Right cardiac atrium (tissue), 5 donors: ENCODE measurements at regions not wholly inside any gene's neighbourhood (a gene's known extent, or its start where the extent isn't known, plus 50 kb on each side); places are given as distances from the start of the nearest gene placed in this dataset.
A peak's percentile ranks its signal among the peaks of the same experiment; 100 is the strongest.
"Not testable (repeated sequence)": the region's sequence is repeated elsewhere in the genome, so short reads cannot be mapped to it uniquely, and the experiment has no call there.

Experiments
- ATAC-seq, 2 donors: fragments of 200-7000 bp; cut with Tn5 transposase; one replicate each; pipeline versions ENCODE4 v1.8.0 to v1.9.1; 2020; ENCODE audit warnings: moderate library complexity in 2 of 2, mild to moderate bottlenecking in 1 of 2
- DNase-seq, 3 donors: peaks; one replicate each; pipeline ENCODE4 v3.0.0-alpha.2; 2020
- H3K27ac ChIP-seq: one replicate; pipeline ENCODE4 v1.5.1; 2013; ENCODE audit warnings: mild to moderate bottlenecking, low read length, control low read depth, moderate library complexity
- H3K27me3 ChIP-seq: one replicate; pipeline ENCODE4 v1.6.1; 2013; ENCODE audit not compliant: control insufficient read depth, insufficient read depth
- H3K4me1 ChIP-seq: one replicate; pipeline ENCODE4 v1.6.1; 2013; ENCODE audit warnings: low read length; ENCODE audit not compliant: control insufficient read depth, insufficient read depth
- H3K4me3 ChIP-seq: one replicate; pipeline ENCODE4 v1.5.1; 2013; ENCODE audit warnings: low read length, control low read depth
- H3K9me3 ChIP-seq: one replicate; pipeline ENCODE4 v1.6.1; 2013; ENCODE audit warnings: low read length; ENCODE audit not compliant: control insufficient read depth
- WGBS: extraction: QIAGEN DNeasy Blood & Tissue Kit; methylation state at CpG from one replicate; pipeline ENCODE4 v1.1.7; 2013; 5-methylcytosine and 5-hydroxymethylcytosine counted together
- intact Hi-C, 4 donors: fragments of 100-400 bp; cut with DNase I; formaldehyde crosslinking; loops; one replicate each; pipeline versions ENCODE4 v1.11.0 to v1.14.0; 2022 to 2023
- donor health status: healthy with polysubstance abuse.
- donor health status: DM: no; HTN: yes; CAD: no.
- donor health status: DM: no; HTN: no; CAD: no.
- donor health status: DM: no; HTN: yes; CAD: no; lungs with severe emphysema.
- donor health status: DM: yes; HTN: yes; CAD: no.

- no peaks in the 10 kb centered on the region for H3K9me3 ChIP-seq
- no peak overlapping the region for H3K4me3 ChIP-seq
- intact Hi-C loops, result loop anchor here in 1 of 4 donors (10.0 kb wide), 1 partner anchor 297 kb away; the partner anchor contains the start of gene IGFBP5
- WGBS, result 82% methylated on average over 3 of the region's 3 CpGs
- DNase-seq (peak in 2 of 3 donors; percentile 68 to 72), ATAC-seq (no peak)
- H3K27ac ChIP-seq, result no peak overlapping the region
- peaks cover 6% of the 10 kb centered on the region for H3K4me1 ChIP-seq
- no peaks in the 10 kb centered on the region for H3K27me3 ChIP-seq
These were observed 132.3 kb upstream of the TNP1 start for GRCh38 chr2:216992056-216992675.

- DNase-seq, result peak; percentile 57 to 79 (median 71)
- Histone ChIP-seq H3K27ac (no peak overlapping the region), H3K4me1 (peaks cover 6% of the 10 kb centered on the region), H3K27me3 (no peaks in the 10 kb centered on the region), H3K9me3 (no peaks in the 10 kb centered on the region), H3K4me3 (no peak overlapping the region)
- intact Hi-C loops, result loop anchor here in 1 of 4 donors (10.0 kb wide), 1 partner anchor 297 kb away; the partner anchor contains the start of gene IGFBP5
- ATAC-seq, result no peak
- WGBS, result 17% methylated on average over 1 of the region's 1 CpG
These were observed 131.7 kb upstream of the TNP1 start for GRCh38 chr2:216991563-216991962.

GRCh38 chr2:216989340-216990129, 129.7 kb upstream of the TNP1 start:
- 74% methylated on average over 5 of the region's 5 CpGs for WGBS
- no peaks in the 10 kb centered on the region for H3K9me3 ChIP-seq
- ATAC-seq (peak in 1 of 2 donors; percentile 21), DNase-seq (no peak)
- no peak overlapping the region for H3K4me3 ChIP-seq
- H3K4me1 ChIP-seq, result peaks cover 6% of the 10 kb centered on the region
- H3K27ac ChIP-seq, result no peak overlapping the region
- intact Hi-C loops, result loop anchor here in 3 of 4 donors (10.0 kb wide), 2 partner anchors 295 to 725 kb away; partner anchors contain the start of gene IGFBP5 (in 3 of the 3)
- H3K27me3 ChIP-seq, result no peaks in the 10 kb centered on the region

- intact Hi-C loops, result loop anchor here in 2 of 4 donors (10.0 kb wide), 2 partner anchors 293 to 727 kb away; partner anchors contain the start of gene IGFBP5 (in 2 of the 2)
- H3K4me1 ChIP-seq, result peaks cover 4% of the 10 kb centered on the region
- H3K27me3 ChIP-seq, result no peaks in the 10 kb centered on the region
- H3K4me3 ChIP-seq, result no peak overlapping the region
- H3K27ac ChIP-seq, result peak overlapping the region; percentile 50
- no peaks in the 10 kb centered on the region for H3K9me3 ChIP-seq
- DNase-seq, result no peak
- WGBS, result 49% methylated on average over 6 of the region's 6 CpGs
- peak; percentile 64 to 76 for ATAC-seq
These were observed 127.5 kb upstream of the TNP1 start for GRCh38 chr2:216987252-216987821.

GRCh38 chr2:216985658-216986141, 125.8 kb upstream of the TNP1 start:
- 85% methylated on average over 13 of the region's 13 CpGs for WGBS
- Histone ChIP-seq H3K4me1 (peaks cover 4% of the 10 kb centered on the region), H3K27ac (no peak overlapping the region), H3K27me3 (no peaks in the 10 kb centered on the region), H3K4me3 (no peak overlapping the region), H3K9me3 (no peaks in the 10 kb centered on the region)
- intact Hi-C loops, result loop anchor here in 2 of 4 donors (10.0 kb wide), 2 partner anchors 291 to 729 kb away; partner anchors contain the start of gene IGFBP5 (in 2 of the 2)
- DNase-seq, result no peak
- no peak for ATAC-seq

- peak in 1 of 2 donors; percentile 27 for ATAC-seq
- Histone ChIP-seq H3K27ac (no peak overlapping the region), H3K27me3 (no peaks in the 10 kb centered on the region), H3K9me3 (no peaks in the 10 kb centered on the region), H3K4me3 (no peak overlapping the region), H3K4me1 (peaks cover 4% of the 10 kb centered on the region)
- WGBS, result 81% methylated on average over 2 of the region's 2 CpGs
- no peak for DNase-seq
- intact Hi-C loops, result loop anchor here in 2 of 4 donors (10.0 kb wide), 2 partner anchors 290 to 730 kb away; partner anchors contain the start of gene IGFBP5 (in 2 of the 2)
These were observed 125.1 kb upstream of the TNP1 start for GRCh38 chr2:216984937-216985336.

- not testable (repeated sequence) for H3K4me3 ChIP-seq, H3K4me1 ChIP-seq, H3K27me3 ChIP-seq, ATAC-seq, H3K27ac ChIP-seq, H3K9me3 ChIP-seq
- intact Hi-C loops, result loop anchor here in 2 of 4 donors (10.0 kb wide), 2 partner anchors 287 to 733 kb away; partner anchors contain the start of gene IGFBP5 (in 2 of the 2)
- DNase-seq, result peak in 2 of 3 donors; percentile 62 to 68
- 64% methylated on average over 7 of the region's 7 CpGs for WGBS
These were observed 122.1 kb upstream of the TNP1 start for GRCh38 chr2:216981951-216982350.

- 97% methylated on average over 1 of the region's 1 CpG for WGBS
- H3K27me3 ChIP-seq, H3K4me3 ChIP-seq, H3K4me1 ChIP-seq, H3K27ac ChIP-seq, ATAC-seq, DNase-seq, H3K9me3 ChIP-seq: not testable (repeated sequence)
- intact Hi-C loops, result loop anchor here in 2 of 4 donors (10.0 kb wide), 2 partner anchors 286 to 734 kb away; partner anchors contain the start of gene IGFBP5 (in 2 of the 2)
These were observed 120.6 kb upstream of the TNP1 start for GRCh38 chr2:216980510-216980909.

- no peaks in the 10 kb centered on the region for H3K27me3 ChIP-seq
- H3K27ac ChIP-seq, result peak overlapping the region; percentile 69
- WGBS, result 52% methylated on average over 12 of the region's 12 CpGs
- H3K4me1 ChIP-seq, result peaks cover 10% of the 10 kb centered on the region
- DNase-seq, result peak; percentile 73 to 93 (median 90)
- no peaks in the 10 kb centered on the region for H3K9me3 ChIP-seq
- intact Hi-C loops, result no loop called here
- peak; percentile 76 to 92 for ATAC-seq
- H3K4me3 ChIP-seq, result no peak overlapping the region
These were observed 114.7 kb upstream of the TNP1 start for GRCh38 chr2:216974321-216975302.

GRCh38 chr2:216971593-216971992, 111.7 kb upstream of the TNP1 start:
- no peaks in the 10 kb centered on the region for H3K27me3 ChIP-seq
- intact Hi-C loops, result no loop called here
- H3K9me3 ChIP-seq, result no peaks in the 10 kb centered on the region
- H3K4me3 ChIP-seq, result no peak overlapping the region
- H3K4me1 ChIP-seq, result peaks cover 10% of the 10 kb centered on the region
- ATAC-seq (peak; percentile 57 to 68), DNase-seq (peak in 1 of 3 donors; percentile 49)
- WGBS, result 66% methylated on average over 2 of the region's 2 CpGs
- no peak overlapping the region for H3K27ac ChIP-seq
